ENCODE measurements at regions not wholly inside any gene's neighbourhood (a gene's known extent, or its start where the extent isn't known, plus 50 kb on each side); places are given as distances from the start of the nearest gene placed in this dataset.

GRCh38 chr20:61109221-61109805 is 142.7 kb upstream of the CDH4 start:
- H3K27me3 ChIP-seq (ENCODE audit: control insufficient read depth, insufficient read depth, low read length) = no peaks in the 10 kb centered on the region; the same call in 1 of the 2 replicates
- H3K4me1 ChIP-seq (ENCODE audit: control insufficient read depth, insufficient read depth, low read length) = no peaks in the 10 kb centered on the region
- in situ Hi-C loops (cut with HindIII; ENCODE audit: low pct_unique_long_range_greater_than_20kb, low sequenced_read_pairs) (no loop called here), intact Hi-C loops (cut with micrococcal nuclease; ENCODE audit: unreplicated experiment) (no loop called here)
- ATAC-seq (no peak), DNase-seq (ENCODE audit: low read depth, low spot score) (no peak)
- no peaks in the 10 kb centered on the region for H3K9me3 ChIP-seq (ENCODE audit: control insufficient read depth, insufficient read depth, low read depth, low read length)
- no TSS peak for BruUV-seq (replicated peaks)
- TF ChIP-seq SIN3A (IDR thresholded peaks at IDR 0.05; ENCODE audit: borderline replicate concordance, insufficient read depth, low read depth, low read length) (no peak), POLR2AphosphoS5 (IDR thresholded peaks at IDR 0.05; ENCODE audit: low read depth, low read length) (no peak), REST (IDR thresholded peaks at IDR 0.05; ENCODE audit: insufficient read depth in 1 of 2, low read depth in 2 of 2, low read length in 1 of 2) (no peak), CTCF (IDR thresholded peaks at IDR 0.05) (no peak), TCF7L2 (IDR thresholded peaks at IDR 0.05; ENCODE audit: low read depth, low read length) (no peak)
- H3K4me3 ChIP-seq (ENCODE audit: low read depth in 2 of 2, low read length in 2 of 2) = no peak overlapping the region
- H3K36me3 ChIP-seq (ENCODE audit: control insufficient read depth, insufficient read depth, low read length) = no peaks in the 10 kb centered on the region
- ChIA-PET CTCF (no interaction called here), POLR2A (no interaction called here)
- H3K27ac ChIP-seq (ENCODE audit: low read length) = no peak overlapping the region

GRCh38 chr20:61112515-61112914 is 139.5 kb upstream of the CDH4 start:
- POLR2A ChIA-PET = no interaction called here
- in situ Hi-C loops (cut with HindIII; ENCODE audit: low pct_unique_long_range_greater_than_20kb, low sequenced_read_pairs) (no loop called here), intact Hi-C loops (cut with micrococcal nuclease; ENCODE audit: unreplicated experiment) (no loop called here)
- H3K4me1 ChIP-seq (ENCODE audit: control insufficient read depth, insufficient read depth, low read length) = no peaks in the 10 kb centered on the region
- no peak overlapping the region for H3K4me3 ChIP-seq (ENCODE audit: low read depth in 2 of 2, low read length in 2 of 2)
- CTCF ChIA-PET = no interaction called here
- DNase-seq (ENCODE audit: low read depth, low spot score) = no peak
- no TSS peak for BruUV-seq (replicated peaks)
- no peak overlapping the region for H3K27ac ChIP-seq (ENCODE audit: low read length)
- no peaks in the 10 kb centered on the region for H3K36me3 ChIP-seq (ENCODE audit: control insufficient read depth, insufficient read depth, low read length)
- TF ChIP-seq SIN3A (IDR thresholded peaks at IDR 0.05; ENCODE audit: borderline replicate concordance, insufficient read depth, low read depth, low read length) = no peak
- TF ChIP-seq CTCF (IDR thresholded peaks at IDR 0.05) = no peak
- no peak for TF ChIP-seq POLR2AphosphoS5 (IDR thresholded peaks at IDR 0.05; ENCODE audit: low read depth, low read length)
- no peak for TF ChIP-seq TCF7L2 (IDR thresholded peaks at IDR 0.05; ENCODE audit: low read depth, low read length)
- no peak for TF ChIP-seq REST (IDR thresholded peaks at IDR 0.05; ENCODE audit: insufficient read depth in 1 of 2, low read depth in 2 of 2, low read length in 1 of 2)
- ATAC-seq = no peak
- no peaks in the 10 kb centered on the region; the same call in 1 of the 2 replicates for H3K27me3 ChIP-seq (ENCODE audit: control insufficient read depth, insufficient read depth, low read length)
- no peaks in the 10 kb centered on the region for H3K9me3 ChIP-seq (ENCODE audit: control insufficient read depth, insufficient read depth, low read depth, low read length)

Measured in Panc1 (cell line).